Retina (tissue), 1 donor: ENCODE measurements at regions not wholly inside any gene's neighbourhood (a gene's known extent, or its start where the extent isn't known, plus 50 kb on each side); places are given as distances from the start of the nearest gene placed in this dataset.
"Not testable (repeated sequence)": the region's sequence is repeated elsewhere in the genome, so short reads cannot be mapped to it uniquely, and the experiment has no call there.

Source experiments
- DNase-seq: peaks from one replicate; pipeline ENCODE4 v3.0.0-alpha.2; 2016

- no peak for DNase-seq
These were observed 443.0 kb downstream of the TFAP2B start for GRCh38 chr6:51261691-51262090.

- no peak for DNase-seq
These were observed 446.8 kb downstream of the TFAP2B start for GRCh38 chr6:51265426-51265825.

- no peak for DNase-seq
These were observed 447.9 kb downstream of the TFAP2B start for GRCh38 chr6:51266604-51267003.

GRCh38 chr6:51268666-51269065, 450.0 kb downstream of the TFAP2B start:
- DNase-seq, result no peak

- no peak for DNase-seq
These were observed 451.2 kb downstream of the TFAP2B start for GRCh38 chr6:51269876-51270275.

GRCh38 chr6:51271615-51272014, 452.9 kb downstream of the TFAP2B start:
- DNase-seq, result no peak

- peak; percentile 39 for DNase-seq
These were observed 454.7 kb downstream of the TFAP2B start for GRCh38 chr6:51273228-51273961.

- DNase-seq, result no peak
These were observed 458.8 kb downstream of the TFAP2B start for GRCh38 chr6:51277474-51277873.

GRCh38 chr6:51282026-51282425, 463.4 kb downstream of the TFAP2B start:
- no peak for DNase-seq

GRCh38 chr6:51283723-51284355, 465.2 kb downstream of the TFAP2B start:
- no peak for DNase-seq

GRCh38 chr6:51285876-51286275, 467.2 kb downstream of the TFAP2B start:
- no peak for DNase-seq

GRCh38 chr6:51289041-51289440, 470.4 kb downstream of the TFAP2B start:
- DNase-seq, result no peak

- DNase-seq, result no peak
These were observed 474.0 kb downstream of the TFAP2B start for GRCh38 chr6:51292659-51293058.

GRCh38 chr6:51299621-51300380, 481.1 kb downstream of the TFAP2B start:
- DNase-seq, result no peak

GRCh38 chr6:51300510-51300909, 481.8 kb downstream of the TFAP2B start:
- DNase-seq, result no peak

- DNase-seq, result no peak
These were observed 483.3 kb downstream of the TFAP2B start for GRCh38 chr6:51301962-51302361.

GRCh38 chr6:51302431-51302830, 483.8 kb downstream of the TFAP2B start:
- DNase-seq, result no peak

- no peak for DNase-seq
These were observed 484.7 kb downstream of the TFAP2B start for GRCh38 chr6:51303338-51303737.

GRCh38 chr6:51314965-51315364, 496.3 kb downstream of the TFAP2B start:
- no peak for DNase-seq

GRCh38 chr6:51318674-51319073, 500.0 kb downstream of the TFAP2B start:
- no peak for DNase-seq

GRCh38 chr6:51321477-51321876, 502.8 kb downstream of the TFAP2B start:
- DNase-seq, result not testable (repeated sequence)

- no peak for DNase-seq
These were observed 503.8 kb downstream of the TFAP2B start for GRCh38 chr6:51322505-51322904.

GRCh38 chr6:51323056-51323455, 504.4 kb downstream of the TFAP2B start:
- DNase-seq, result no peak

- no peak for DNase-seq
These were observed 512.3 kb downstream of the TFAP2B start for GRCh38 chr6:51330971-51331370.
